ENCODE measurements at regions not wholly inside any gene's neighbourhood (a gene's known extent, or its start where the extent isn't known, plus 50 kb on each side); places are given as distances from the start of the nearest gene placed in this dataset.

- TF ChIP-seq RAD21 (IDR thresholded peaks at IDR 0.05; ENCODE audit: low read depth): no peak
- no peak for TF ChIP-seq CTCF (IDR thresholded peaks at IDR 0.05 in 2 of 3, conservative IDR thresholded peaks at IDR 0.05 in 1 of 3; ENCODE audit: borderline replicate concordance in 1 of 3, insufficient read depth in 1 of 3, low read depth in 2 of 3, low read length in 2 of 3)
These were observed 74.1 kb upstream of the PRSS58 start for GRCh38 chr7:142331941-142332340.

Measured in HCT116 (cell line).